Jurkat, Clone E6-1 (cell line): ENCODE measurements at regions not wholly inside any gene's neighbourhood (a gene's known extent, or its start where the extent isn't known, plus 50 kb on each side); places are given as distances from the start of the nearest gene placed in this dataset.

Experiments
- DNase-seq: peaks from one replicate; pipeline ENCODE4 v3.0.0-alpha.2; 2011; ENCODE audit warnings: low read depth, low spot score
- H3K4me3 ChIP-seq: 2 replicates; pipeline ENCODE4 v1.5.1; 2011; ENCODE audit warnings: mild to moderate bottlenecking, low read length, control low read depth, moderate library complexity

GRCh38 chr5:167820101-167820990 lies 471.1 kb upstream of the WWC1 start:
- DNase-seq = no peak
- no peak overlapping the region for H3K4me3 ChIP-seq

- no peak overlapping the region for H3K4me3 ChIP-seq
- no peak for DNase-seq
These were observed 470.3 kb upstream of the WWC1 start for GRCh38 chr5:167821151-167821550.

- DNase-seq = no peak
- H3K4me3 ChIP-seq = no peak overlapping the region
These were observed 469.8 kb upstream of the WWC1 start for GRCh38 chr5:167821669-167822068.

DNA sequence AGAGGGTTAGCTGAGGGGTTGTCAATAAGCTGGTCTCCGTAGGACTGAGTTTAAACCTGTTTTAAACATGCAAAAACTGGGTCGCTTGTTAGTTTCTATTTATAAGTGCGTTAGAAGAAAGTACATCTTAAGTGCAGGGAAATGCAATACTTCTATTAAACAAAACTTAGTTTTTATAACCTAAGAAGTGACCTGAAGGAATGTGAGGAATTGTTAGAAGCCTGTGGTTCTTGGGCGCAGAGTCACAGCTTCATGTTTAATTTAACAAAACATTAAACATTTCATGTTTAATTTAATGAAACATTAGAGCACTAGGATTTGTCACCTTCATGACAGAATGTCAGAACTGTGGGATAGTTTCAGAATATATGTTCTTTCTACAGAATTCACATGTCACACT lies 469.2 kb upstream of the WWC1 start:
- no peak overlapping the region for H3K4me3 ChIP-seq
- DNase-seq = no peak

GRCh38 chr5:167823405-167823804 lies 468.0 kb upstream of the WWC1 start:
- no peak overlapping the region for H3K4me3 ChIP-seq
- DNase-seq = no peak

- no peak for DNase-seq
- H3K4me3 ChIP-seq = no peak overlapping the region
These were observed 463.7 kb upstream of the WWC1 start for GRCh38 chr5:167827766-167828165.

DNA sequence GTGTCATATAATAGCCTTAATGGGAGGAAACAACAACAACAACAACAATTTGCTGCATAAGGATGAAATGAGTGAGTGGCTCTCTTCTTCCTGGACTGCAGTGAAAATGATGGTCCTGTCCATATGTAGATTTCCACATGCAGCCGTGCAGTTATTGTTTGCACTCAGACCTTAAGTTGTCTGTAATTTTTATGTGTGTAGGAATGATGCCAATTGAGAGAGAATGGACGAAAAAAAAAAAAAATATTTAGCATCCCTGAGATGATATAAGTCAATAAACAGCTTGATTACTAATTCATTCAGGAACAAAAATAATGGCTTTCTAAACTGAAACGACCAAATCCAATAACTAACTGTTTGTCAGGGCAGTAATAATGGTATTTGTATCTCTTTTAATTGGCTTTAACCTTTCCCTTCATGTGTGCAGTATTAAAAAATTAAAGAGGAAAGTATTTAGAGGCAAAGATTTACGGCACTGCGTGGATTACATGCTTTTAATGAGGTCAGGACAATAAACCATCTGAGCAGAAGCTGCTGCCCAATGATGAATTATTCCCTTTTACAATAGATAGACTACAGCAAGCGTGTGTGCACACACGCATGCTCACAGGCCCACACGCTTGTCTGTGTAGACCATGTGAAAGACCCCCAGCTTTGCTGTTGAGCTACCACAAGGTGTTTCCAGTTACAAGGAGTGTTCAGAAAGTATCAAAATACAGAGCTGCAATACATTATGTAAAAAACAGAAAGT lies 459.5 kb upstream of the WWC1 start:
- no peak for DNase-seq
- H3K4me3 ChIP-seq = no peak overlapping the region

- no peak for DNase-seq
These were observed 458.8 kb upstream of the WWC1 start for GRCh38 chr5:167832609-167833008.

DNA sequence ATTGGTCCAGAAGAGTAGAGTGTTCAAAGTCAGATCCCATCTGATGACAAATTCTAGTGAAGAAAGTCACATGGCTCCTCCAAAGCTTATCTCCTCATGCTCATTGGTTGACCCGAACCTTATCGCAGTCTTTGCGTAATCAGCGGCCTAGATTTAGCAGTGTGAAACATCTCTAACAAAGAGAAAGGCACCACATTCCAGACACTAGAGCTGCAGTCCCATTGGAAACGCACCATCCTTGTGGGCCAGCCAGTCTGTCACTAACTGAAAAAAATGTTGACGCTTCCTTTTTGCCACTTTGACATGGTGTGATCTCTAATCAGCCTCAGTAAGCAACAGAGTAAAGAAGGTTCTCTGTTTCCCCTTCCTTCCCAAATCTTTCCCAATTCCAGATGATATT lies 458.0 kb upstream of the WWC1 start:
- DNase-seq = no peak
- no peak overlapping the region for H3K4me3 ChIP-seq

More at GRCh38 chr5:167832609-167833008, 458.8 kb upstream of the WWC1 start:
- H3K4me3 ChIP-seq = no peak overlapping the region

DNA sequence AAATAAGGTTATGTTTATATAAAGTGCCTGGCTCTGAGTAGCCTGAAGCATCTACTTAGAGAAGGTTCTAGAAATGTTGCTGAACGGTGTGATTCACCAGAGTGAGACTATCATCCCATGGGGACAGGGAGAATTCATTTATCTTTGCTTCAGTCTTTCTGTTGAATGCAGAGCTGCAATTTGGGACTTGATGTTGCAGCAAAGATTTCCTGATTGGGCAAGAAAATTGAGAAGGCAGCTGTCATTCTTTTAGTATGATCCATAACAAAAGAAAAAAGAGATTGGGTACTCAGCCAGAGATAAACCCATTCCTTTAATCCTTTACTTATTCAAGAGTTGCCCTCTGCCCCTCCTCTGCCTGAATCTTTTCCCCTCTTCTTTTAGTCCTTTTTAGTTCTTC lies 456.3 kb upstream of the WWC1 start:
- no peak for DNase-seq
- H3K4me3 ChIP-seq = no peak overlapping the region

GRCh38 chr5:167837127-167837526 lies 454.3 kb upstream of the WWC1 start:
- H3K4me3 ChIP-seq = no peak overlapping the region
- no peak for DNase-seq

DNA sequence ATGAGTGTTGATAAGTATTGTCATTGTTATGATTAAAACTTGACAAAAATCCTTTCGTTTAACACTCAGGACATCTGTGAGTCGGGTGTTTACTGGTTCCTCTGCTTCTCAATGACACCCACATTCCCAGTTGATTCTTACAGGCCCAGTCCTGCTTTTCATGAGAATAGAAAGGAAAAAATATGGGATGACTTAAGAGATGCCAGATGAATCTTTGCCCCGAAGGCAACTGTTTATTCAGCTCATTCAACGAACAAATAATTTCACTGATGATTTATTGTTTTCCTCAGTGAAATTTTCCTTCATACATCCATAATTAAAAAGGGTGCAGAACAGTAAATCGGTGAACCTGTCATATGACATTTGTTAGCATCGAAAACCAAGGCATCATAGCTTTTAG lies 452.4 kb upstream of the WWC1 start:
- H3K4me3 ChIP-seq = no peak overlapping the region
- DNase-seq = no peak

- DNase-seq = no peak
- H3K4me3 ChIP-seq = no peak overlapping the region
These were observed 450.8 kb upstream of the WWC1 start for GRCh38 chr5:167840527-167841130.

DNA sequence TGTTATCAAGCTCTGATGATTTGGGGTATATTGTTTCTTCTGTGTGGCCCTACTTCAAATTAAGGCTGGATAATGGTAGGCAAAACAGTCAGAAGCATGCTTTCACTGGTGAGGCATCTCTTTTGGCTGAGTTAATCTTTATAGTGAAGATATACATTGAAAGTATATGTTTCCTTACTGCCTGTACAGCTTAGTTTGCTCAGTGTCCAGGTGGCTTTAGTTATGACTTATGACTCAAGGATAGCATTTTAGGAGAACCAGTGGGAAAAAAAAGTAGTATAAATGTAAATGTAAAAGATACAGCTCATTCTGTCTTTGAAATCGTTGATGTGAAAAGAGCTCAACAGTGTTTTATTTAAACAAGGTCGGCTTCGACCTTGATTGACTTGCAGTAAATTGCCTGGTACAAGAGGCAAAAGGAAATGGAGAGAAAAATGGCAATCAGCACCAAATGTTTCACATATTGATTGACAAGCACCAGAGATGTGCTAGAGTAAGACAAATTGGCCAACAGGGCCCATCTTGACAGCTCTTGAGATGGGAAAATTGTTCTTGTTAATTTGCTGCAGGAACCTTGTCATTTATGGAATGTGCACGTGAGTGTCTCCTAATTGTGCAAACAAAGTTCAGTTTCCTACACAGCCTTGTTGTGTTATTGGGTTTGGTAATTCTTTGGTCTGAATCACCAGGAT lies 447.4 kb upstream of the WWC1 start:
- H3K4me3 ChIP-seq = no peak overlapping the region
- no peak for DNase-seq

GRCh38 chr5:167845952-167846351 lies 445.5 kb upstream of the WWC1 start:
- DNase-seq = no peak
- no peak overlapping the region for H3K4me3 ChIP-seq

DNA sequence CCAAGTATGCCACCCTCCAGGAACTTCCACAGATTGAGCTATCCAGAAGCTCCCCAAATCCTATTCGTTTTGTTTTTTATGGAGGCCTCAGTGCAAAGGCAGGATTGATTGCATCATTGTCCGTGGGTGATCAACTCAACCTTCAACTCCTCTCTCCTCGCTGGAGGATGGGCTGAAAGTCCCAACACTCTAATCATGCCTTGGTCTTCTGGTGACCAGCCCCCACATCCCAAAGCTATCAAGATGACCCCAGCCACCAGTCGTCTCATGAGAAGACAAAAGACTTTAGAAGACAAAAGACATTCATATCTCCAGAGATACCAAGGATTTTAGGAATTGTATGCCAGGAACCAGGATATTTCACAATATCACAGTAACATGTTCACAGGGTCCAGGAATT lies 441.6 kb upstream of the WWC1 start:
- no peak for DNase-seq
- no peak overlapping the region for H3K4me3 ChIP-seq

DNA sequence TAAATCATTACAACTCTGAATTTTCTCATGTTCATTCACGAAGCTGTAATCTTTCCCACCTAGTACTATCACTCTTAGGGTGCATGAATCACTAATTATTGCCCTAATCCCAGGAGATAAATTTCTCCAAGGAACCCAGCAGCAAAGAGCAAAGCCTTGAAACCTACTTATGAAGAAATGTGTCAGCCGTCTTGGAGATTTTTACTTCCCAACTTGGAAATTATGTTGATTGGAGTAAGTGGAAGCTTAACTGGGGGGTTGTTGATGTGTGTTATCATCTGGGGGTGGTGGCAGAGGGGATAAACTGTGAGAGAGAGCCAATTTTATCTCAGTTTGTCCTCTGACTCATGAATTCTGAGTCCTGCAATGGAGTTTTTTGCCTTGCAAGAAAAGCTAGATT lies 440.5 kb upstream of the WWC1 start:
- no peak for DNase-seq

GRCh38 chr5:167851416-167851815 lies 440.0 kb upstream of the WWC1 start:
- no peak for DNase-seq
- no peak overlapping the region for H3K4me3 ChIP-seq

More for the DNA sequence above, 440.5 kb upstream of the WWC1 start:
- no peak overlapping the region for H3K4me3 ChIP-seq

DNA sequence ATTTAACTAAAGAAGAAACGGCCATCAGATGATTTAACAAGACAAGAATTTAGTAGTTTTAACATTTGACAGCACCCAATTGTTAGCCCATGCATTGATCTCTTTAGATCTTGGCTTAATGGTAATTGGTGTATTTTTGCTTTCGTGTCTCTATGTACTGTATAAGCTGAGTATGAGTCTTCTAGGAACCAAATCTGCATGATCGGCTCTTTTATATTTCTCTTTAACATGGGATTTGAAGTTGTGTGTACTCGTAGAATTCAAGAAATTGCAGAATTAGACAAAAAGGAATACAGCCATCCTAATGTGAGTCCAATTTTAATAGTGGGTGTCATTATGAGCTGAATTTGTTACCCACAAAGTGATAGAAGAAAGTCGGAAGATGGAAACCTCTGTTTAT lies 438.9 kb upstream of the WWC1 start:
- DNase-seq = no peak
- H3K4me3 ChIP-seq = no peak overlapping the region

- no peak for DNase-seq
- H3K4me3 ChIP-seq = no peak overlapping the region
These were observed 438.0 kb upstream of the WWC1 start for GRCh38 chr5:167853421-167853820.
